ENCODE measurements at regions not wholly inside any gene's neighbourhood (a gene's known extent, or its start where the extent isn't known, plus 50 kb on each side); places are given as distances from the start of the nearest gene placed in this dataset.

DNA sequence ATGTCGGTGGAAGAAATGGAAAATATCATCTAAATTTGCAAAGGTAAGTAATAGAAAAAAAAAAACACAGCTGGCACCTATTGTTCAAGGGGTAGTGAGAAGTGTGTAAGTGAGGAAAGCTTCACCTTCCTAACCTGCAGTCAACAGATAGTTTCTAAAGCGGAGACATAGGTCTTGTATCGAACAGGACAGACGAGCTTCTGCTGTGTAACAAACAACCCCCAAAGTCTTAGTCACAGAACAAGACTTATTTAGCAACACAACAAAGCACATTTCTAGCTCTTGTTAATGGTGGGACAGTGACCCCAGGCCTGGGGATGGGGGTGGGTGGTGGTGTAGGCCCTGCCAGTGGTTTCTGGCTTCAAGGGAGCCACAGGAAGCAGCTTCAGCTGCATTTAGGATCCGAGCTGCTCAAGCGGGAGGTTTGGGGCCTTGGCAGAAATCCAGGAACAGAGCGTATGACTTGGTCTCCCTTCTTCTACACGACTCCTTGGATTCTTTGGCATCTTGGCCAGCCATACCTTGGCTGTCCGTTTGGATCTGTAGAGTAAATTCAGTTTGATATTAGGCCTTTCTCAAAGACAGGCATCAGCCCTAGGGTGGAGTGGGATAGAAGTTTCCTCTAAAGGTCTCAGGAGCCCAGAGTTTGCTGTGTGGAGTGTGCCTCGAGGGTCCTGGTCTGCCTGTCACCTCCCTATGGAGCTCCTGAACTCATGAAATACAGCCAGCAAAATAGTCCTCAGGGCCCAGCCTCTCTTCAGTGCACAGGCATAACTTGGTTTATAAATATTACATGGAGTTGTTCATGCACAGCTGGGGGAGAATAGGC lies 56.9 kb upstream of the SHH start:
- TF ChIP-seq, protein P1, sequence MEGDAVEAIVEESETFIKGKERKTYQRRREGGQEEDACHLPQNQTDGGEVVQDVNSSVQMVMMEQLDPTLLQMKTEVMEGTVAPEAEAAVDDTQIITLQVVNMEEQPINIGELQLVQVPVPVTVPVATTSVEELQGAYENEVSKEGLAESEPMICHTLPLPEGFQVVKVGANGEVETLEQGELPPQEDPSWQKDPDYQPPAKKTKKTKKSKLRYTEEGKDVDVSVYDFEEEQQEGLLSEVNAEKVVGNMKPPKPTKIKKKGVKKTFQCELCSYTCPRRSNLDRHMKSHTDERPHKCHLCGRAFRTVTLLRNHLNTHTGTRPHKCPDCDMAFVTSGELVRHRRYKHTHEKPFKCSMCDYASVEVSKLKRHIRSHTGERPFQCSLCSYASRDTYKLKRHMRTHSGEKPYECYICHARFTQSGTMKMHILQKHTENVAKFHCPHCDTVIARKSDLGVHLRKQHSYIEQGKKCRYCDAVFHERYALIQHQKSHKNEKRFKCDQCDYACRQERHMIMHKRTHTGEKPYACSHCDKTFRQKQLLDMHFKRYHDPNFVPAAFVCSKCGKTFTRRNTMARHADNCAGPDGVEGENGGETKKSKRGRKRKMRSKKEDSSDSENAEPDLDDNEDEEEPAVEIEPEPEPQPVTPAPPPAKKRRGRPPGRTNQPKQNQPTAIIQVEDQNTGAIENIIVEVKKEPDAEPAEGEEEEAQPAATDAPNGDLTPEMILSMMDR (IDR thresholded peaks at IDR 0.05), result no peak

DNA sequence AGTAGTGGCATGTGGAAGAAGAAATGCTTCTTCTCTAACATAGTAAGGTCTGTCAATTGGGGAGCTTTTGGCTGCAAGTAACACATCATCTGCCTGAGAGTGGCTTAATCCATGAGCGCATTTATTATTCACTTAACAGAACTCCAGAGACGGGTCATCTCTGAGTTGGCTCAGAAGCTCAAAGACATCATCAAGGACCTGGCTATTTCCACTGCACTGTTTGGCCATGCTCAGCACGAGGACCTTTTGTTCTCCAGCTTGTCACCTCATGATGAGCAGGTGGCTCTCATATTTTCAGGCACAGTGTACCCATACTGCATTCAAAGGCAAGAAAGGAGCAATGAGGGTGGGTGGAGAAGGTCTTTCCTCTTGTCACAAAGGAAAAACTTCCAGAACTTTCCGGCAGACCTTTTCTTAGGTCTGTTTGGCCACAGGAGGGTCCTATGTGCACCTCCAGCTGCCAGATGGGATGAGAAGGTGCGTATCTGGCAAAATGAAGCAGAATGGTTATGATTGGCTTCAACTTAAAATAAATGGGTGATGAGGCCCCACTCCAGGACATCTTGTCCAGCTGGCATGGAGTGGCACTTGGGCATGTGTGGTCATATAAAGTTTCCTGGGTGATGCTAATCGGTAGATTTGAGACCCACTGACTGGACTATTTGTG lies 55.6 kb upstream of the SHH start:
- TF ChIP-seq, protein P1 (IDR thresholded peaks at IDR 0.05), result no peak

DNA sequence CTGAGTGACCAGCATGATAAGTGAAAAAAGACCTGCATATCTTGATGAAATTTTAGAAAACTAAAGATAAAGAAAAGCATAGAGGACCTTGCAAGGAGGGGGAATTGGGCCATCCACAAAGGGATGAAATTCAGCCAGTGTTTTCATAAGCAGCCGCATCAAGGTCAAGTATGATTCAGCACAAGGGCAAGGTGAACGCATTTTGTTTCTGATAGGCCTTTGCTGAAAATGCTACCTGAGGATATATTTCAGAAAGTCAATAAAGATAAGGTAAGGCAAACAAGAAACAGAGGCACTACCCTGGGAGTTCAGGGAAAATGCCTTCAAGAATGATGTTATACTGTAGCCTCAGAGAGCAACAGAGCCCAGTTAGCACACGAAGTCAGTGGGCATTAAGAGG lies 55.0 kb upstream of the SHH start:
- TF ChIP-seq, protein P1 (IDR thresholded peaks at IDR 0.05), result no peak

DNA sequence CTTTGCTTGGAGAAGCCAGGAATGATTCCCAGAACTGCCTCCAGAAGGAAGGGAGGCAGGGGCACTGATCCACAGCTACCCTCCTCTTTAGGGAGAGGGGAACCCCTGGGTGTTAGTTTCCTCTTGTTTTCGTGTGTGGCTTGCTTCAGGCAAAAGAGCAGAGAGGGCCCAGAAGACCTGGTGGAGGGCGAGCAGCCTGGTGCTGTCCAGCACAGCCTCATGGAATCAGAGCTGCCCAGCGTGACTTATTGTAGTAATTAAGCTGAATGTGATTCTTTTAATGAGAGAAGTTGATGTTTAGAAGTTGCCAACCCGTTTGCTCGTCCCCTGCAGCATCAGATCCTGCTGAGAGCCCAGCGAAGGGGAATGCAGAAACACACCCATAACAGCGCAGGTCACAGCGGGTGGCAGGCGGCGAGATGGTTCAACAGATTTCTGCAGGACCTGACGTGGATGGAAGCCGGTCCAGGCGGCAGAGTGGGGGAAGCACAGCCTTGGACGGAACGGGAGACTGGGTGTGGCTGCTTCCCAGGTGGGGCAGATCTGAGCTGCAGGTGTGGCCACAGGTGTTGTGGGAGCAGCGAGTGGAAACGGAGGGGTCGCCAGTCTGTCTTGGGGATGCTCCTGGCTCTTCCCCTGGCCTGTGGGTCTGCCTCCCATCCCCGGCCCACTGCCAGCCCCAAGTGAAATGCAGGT lies 53.7 kb upstream of the SHH start:
- TF ChIP-seq, protein P1 (IDR thresholded peaks at IDR 0.05), result no peak

DNA sequence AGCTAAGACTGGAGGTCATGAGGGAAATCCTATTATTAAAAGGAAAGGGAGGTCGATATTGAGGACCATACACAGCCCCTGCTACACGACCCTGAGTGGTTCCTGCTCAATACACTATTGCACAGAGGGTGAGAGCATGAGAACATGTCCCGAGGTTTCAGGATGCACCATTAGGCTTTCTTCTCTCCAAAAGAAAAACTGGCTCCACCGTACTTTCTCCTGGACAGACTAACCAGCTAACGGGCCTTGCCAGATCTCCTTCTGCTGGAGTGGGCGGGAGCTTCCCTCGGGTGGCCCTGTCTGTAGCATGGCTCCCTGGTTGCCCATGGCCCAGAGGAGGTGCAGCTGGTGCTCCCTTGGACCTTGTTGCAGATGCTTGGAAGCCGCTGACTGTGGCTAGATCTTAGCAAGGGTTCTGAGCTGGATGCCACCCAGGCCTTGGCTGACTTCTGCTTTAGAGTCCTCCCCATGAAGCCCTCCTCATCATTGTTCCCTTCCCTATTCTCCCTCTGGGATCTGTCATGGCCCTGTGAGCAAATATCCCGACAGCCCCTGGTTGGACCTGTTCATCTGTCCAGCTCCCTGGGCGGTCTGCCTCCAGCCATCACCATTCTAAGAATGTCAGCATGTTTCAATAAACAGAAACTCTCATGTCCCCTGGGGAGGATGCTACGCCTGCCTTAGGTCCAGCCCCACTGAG lies 52.9 kb upstream of the SHH start:
- TF ChIP-seq, protein P1 (IDR thresholded peaks at IDR 0.05), result no peak

DNA sequence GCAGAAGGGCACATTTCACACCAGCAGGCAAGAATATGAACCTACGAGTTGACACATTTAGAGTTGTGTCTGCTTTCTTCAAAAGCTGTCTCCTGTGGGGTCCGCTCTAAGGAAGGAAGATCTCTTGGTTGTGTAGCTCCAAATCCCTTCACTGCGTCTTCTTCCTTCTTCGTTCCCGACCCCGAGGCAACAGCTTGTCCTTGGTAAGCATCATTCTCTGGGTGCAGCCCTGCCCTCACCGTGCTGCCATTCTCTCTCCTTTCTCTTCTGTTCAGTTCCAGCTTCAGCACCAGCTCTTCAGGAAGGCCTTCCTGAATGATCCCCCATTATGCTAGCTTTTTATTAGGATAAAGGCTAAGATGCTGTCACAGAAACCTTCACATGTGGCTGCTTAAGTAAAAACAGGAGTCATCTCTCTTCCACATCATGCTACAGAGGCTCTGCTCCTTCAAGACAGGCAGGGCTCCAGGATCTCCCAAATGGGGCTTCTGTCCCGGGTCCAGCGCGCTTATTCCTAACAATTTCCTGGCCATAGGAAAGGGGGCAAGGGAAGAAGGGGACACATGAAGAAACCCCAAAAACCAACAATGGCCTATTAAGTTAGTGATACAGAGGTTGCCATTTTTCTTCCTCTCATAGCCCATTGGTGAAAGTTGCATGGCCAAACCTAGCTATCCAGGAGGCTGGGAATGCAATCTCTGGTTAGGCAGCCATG lies 52.2 kb upstream of the SHH start:
- TF ChIP-seq, protein P1 (IDR thresholded peaks at IDR 0.05), result no peak
